HG03064 (cell line): ENCODE measurements at regions not wholly inside any gene's neighbourhood (a gene's known extent, or its start where the extent isn't known, plus 50 kb on each side); places are given as distances from the start of the nearest gene placed in this dataset.
"Not testable (repeated sequence)": the region's sequence is repeated elsewhere in the genome, so short reads cannot be mapped to it uniquely, and the experiment has no call there.

Source experiments
- ATAC-seq: cut with Tn5 transposase; IDR thresholded peaks from one replicate; pipeline ENCODE4 v1.9.1; 2021; ENCODE audit warnings: low read depth; ENCODE audit not compliant: unreplicated experiment

DNA sequence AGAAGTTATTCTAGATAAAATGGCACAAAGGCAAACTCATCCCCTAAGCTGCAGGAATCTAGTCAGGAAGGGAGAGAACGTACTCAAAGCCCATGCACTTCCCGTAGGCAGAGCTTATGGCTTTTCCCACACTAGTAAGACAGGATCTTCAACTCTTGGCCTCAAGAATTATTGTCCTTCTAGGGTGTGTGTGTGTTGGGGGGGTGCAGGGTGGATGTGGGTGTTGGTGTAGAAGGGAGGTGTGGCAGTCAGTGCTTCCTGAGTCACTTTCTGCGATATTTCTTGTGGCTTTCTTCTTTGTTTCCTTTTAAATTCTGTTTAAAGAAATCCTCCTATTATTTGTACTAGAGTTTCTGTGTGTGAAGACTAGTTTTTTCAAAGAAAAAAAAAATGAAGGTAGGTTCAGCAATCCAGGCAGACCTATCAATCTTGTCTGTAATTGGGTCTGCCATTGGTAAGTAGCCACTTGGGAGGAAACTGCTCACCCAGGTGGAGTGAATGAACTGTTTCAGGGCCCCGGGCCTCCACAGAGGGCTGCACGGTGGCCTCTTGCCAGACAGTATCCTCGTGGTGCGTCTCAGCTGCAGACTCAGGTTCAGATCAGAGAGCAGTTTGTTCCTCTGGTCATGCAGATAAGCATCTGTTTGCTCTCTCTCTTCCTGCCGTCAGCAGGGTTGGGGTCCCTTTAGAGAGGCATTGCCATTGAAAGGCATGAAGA lies 131.9 kb downstream of the NPR3 start:
- no peak for ATAC-seq

DNA sequence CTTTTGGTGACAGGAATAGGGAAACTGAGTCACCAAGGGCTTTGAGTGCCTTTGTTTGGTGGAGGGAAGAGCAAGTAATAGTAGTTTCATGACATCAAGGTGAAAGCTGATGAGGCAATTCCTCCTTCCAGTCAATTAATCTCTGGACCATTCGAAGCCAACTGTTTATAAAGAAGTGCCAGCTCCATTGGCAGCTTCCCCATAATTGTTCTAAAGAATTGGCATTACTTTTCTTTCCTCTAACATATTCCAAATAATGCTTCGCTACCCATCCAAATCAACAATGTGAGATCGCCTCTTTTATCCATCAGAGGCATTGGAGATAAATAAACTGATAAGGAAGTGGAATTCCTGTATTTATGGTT lies 132.4 kb downstream of the NPR3 start:
- no peak for ATAC-seq

DNA sequence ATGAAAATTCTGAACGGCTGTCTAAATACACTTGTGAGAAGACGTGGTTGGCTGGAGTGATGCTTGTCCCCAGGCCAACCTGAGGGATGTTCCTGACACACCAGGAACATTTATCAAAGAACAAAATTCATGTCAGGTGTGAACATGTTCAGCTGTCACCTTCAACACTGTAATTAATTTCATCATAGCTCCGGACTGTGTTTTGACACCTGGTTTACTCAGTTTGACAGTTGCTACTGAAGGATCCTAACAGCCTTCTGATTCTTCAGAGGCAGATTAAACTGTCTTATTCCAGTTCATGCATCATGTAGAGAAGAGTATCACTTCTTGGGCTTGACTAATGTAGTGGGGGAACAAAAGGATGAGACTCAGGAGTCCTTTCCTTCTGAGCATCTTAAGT lies 134.1 kb downstream of the NPR3 start:
- ATAC-seq: no peak

DNA sequence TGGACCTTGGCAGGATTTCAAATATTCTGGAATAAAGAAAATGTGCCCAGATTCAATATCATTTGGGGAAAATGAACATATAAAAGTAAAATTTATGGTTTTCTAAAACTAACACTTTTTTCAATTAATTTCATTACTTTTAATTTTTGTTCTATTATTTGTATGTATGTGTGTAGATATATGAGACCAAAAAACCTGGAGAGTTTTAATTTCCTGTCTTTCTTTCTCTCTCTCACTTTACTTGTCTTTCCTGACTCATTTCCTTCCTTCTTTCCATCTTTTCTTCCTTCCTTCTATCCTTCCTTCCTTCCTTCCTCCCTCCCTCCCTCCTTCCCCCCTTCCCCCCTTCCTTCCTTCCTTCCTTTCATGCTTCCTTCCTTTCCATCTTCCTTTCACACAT lies 137.0 kb downstream of the NPR3 start:
- no peak for ATAC-seq

DNA sequence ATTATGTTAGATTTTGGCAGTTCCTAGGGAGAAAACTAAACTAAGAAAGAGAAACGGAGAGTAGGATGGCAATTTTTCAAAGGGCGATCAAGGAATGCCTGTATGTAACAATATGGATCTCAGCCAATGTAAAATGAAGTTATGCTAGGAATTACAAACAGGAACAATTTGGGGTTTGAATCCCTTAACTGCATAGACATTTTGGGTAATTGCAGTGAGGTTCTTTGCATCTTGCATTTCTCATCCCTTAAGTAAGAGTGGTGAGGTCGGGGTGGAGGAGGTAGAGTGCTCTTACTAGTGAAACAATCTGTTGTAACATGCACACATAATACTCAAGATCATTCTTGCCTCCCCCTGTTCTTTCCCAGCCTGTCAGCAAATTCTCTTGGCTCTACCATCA lies 137.6 kb downstream of the NPR3 start:
- ATAC-seq: no peak

DNA sequence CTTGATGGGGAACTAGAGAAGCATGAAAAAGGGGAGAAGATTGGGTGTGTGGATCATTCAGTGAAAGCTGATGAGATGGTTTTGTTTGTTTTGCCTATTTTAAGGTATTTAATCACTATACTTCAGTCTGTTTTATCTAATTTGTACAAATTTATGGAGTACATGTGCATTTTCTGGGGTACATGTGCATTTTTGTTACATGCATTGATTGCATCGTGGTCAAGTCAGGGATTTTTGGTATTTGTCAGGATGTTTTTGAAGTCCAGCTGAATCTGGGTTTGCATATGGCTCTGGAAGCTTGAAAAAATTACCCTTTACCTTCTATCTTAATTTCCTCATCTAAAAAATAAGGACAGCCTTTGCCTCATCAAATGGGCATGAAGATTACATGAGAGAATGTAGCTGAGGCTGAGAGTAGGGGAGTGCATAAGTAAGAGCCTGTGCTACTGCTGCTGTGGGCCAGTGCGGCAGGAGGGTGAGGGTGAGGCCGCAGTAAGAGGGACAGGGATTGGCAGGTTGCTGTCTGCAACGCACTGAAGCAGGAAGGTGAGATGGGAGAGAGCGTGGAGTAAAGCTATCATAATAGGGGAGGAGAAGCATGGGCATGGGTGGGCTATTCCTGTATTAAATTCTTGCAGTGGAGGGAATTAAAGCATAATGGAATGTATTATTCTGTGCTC lies 139.8 kb downstream of the NPR3 start:
- no peak for ATAC-seq

DNA sequence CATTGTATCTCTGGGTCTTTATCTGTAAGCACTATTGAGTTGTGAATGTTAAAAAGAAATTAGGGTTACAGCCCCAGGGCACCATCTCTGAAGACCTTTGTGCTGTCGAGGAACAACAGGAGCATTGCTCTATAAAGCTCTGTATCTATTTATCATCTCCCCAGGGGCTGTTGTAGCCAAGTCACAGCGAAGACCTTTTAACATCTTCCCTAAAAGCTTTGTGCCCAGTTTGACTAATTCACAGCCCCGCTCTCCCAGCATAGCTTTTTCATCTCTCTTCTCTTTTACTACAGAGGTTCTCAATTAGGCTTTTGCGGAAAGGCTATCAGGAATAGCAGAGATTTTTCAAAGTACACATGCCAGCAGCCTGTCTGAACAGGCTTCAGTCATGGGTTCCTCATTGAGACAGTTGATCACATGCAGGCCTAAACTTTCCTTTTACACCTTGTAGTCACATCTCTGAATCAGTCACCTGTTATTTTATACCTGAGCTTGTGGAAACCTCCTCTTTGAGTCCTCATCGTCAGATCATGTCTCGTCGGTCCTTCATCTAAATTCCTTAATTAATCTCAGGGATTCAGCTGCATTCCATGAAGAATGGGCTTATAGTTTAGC lies 140.5 kb downstream of the NPR3 start:
- no peak for ATAC-seq

DNA sequence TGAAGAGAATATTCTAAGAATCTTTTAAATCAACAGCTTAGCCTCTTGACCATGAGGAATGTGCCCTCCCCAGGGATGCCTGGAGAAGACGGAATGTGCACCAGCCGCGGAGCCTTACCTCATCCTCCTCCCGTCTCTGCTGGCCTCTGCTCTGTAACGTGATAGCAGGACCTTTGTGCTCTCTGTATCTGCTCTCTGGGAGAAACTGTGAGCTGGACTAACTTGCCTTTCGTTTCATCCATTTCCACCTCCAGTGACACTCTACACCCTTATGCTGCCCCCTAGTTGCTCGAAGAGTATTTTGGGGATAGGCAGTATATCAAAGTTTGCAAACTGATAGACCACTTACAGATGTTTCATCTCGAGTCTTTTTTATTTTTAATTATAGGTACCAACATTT lies 141.4 kb downstream of the NPR3 start:
- no peak for ATAC-seq

DNA sequence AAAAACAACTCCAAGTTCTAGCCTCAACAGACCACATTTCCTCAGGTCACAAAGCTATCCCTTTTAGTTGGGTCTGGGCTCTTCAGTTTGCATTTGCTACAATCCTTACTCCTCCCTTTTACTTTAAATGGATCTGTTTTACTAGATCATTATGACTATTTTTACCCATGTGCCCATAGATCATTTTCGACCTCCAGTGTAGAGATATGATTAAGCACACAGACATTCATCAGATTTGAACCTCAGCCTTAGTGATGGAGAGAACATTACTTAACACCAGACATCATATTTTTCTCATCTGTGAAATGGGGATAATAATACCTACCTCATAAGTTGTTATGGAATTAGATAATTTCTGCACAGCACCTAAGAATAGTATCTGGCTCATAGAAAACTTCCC lies 141.9 kb downstream of the NPR3 start:
- no peak for ATAC-seq

DNA sequence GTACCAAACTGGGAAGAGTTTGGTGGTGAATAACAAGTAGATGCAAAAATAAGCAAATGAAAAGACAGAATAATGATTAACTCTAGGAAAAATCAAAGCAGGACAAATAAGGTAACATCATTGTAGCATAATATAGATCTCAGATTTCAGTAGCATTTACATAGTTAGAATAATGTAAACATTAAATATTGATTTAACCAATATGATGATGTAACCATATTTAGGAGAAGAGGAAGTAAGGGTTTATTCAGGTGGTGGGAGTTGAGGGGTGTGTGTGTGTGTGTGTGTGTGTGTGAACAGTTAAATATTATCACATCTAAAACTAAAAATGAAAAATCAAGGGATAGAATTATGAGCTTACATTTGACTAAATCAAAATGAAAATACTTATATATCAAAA lies 143.4 kb downstream of the NPR3 start:
- no peak for ATAC-seq

DNA sequence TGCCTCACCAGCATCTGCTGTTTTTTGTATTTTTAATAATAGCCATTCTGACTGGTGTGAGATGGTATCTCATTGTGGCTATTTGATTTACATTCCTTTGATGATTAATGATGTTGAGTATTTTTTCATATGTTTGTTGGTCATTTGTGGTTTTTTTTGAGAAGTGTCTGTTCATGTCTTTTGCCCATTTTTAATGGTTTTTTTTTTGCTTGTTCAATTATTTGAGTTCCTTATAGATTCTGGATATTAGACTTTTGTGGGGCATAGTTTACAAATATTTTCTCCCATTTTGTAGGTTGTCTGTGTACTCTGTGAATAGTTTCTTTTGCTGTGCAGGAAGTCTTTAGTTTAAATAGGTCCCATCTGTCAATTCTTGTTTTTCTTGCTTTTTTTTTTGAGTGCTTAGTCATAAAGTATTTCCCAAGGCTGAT lies 148.1 kb downstream of the NPR3 start:
- no peak for ATAC-seq

DNA sequence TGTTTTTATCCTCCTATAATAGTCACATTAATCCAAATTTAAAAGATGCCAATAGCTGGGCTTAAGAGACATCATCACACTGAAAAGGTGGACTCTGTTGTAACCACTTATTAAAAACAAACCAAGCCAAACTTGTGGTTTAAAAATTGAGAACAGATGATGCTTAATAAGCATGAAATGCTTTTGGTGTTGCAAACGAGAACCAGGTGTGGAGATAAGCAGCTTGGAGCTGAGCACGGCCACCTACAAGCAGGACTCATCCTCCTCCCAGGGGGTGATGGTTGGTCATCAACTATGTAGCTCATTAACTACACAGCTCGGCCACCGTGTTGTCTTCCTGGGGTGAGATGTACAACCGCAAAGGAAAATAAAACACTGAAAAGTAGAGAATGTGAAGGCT lies 154.4 kb downstream of the NPR3 start:
- ATAC-seq: no peak

DNA sequence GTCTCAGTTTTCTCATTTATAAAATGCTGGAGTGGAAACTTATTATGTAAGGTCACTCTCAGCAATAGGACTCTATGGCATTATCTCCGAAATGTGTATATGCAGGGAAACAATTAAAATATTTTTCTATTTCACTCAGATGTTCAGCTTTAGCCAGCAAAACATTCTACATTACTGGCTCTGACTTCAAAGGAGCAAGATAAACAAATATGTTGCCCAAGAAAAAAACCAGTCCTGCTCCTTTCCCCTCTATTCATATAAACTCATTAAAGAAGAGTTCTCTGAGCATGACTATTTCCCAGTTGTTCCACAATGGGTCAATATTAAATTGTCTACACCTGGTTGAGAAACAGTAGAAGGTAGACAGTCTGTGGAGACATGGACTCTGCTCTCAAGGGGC lies 155.0 kb downstream of the NPR3 start:
- no peak for ATAC-seq

DNA sequence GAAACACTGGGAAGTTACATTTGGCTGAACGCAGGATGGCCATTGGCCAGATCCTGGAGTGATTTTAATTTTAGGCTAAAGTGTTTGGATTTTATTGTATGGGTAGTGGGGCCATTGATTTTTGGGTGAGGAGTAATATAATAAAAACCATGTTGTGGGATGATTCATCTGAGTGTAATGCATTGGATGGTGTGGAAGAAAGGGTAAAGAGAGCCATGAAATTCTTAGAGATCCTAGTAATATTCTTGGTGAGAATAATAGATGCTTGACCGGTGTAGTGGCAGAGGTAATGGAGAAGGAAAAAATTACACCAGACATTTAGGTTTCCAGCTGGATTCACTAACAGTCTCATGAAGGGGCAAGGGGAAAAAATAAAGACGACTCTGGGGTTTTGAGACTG lies 158.1 kb downstream of the NPR3 start:
- ATAC-seq: no peak

DNA sequence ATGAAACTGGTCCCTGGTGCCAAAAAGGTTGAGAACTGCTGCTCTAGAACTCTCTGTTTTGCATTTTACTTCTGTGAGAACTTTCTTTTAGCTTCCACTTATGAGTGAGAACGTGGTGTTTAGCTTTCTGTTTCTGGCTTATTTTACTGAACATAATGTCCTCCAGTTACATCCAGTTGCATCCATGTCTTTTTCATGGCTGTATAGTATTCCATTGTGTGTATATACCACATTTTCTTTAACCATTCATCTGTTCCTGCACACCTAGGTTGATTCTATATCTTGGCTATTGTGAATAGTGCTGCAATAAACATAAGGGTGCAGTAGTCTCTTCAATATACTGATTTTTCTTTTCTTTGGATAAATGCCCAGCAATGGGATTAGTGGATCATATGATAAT lies 165.7 kb downstream of the NPR3 start:
- ATAC-seq: no peak

DNA sequence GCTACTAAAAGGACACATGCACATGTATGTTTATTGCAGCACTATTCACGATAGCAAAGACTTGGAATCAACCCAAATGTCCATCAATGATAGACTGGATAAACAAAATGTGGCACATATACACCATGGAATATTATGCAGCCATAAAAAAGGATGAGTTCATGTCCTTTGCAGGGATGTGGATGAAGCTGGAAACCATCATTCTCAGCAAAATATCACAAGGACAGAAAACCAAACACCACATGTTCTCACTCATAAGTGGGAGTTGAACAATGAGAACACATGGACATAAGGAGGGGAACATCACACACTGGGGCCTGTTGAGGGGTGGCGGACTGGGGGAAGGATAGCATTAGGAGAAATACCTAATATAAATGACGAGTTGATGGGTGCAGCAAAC lies 168.2 kb downstream of the NPR3 start:
- not testable (repeated sequence) for ATAC-seq

DNA sequence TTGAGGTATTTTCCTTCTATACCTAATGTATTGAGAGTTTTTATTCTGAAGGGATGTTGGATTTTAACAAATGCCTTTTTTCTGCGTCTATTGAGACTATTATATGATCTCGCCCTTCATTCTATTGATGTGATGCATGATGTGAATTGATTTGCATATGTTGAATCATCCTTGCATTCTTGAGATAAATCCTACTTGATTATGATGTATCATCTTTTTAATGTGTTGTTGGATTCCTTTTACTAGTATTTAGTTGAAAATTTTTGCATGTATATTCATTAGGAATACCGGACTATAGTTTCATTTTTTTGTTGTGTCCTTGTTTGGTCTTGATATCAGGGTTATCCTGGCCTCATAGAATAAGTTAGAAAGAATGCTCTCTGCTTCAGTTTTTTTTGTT lies 169.7 kb downstream of the NPR3 start:
- no peak for ATAC-seq

DNA sequence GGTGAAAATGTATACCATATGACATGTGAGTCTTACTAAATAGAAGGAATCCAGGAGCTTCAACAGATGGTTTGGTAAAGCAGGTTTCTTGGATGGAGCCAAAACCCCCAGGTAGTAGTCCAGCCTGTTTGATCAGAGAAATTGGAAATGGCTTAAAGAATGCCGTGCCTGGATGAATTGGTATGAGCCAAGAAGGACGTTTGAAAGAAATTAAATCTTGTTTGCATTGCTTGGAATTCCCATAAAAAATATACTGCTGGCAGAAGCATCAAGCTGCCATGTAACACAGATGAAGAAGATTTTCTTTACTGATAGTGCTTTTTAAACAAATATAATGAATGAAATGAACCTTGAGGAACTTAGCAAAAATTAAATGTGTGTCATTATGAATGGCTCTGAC lies 176.3 kb downstream of the NPR3 start:
- ATAC-seq: no peak

DNA sequence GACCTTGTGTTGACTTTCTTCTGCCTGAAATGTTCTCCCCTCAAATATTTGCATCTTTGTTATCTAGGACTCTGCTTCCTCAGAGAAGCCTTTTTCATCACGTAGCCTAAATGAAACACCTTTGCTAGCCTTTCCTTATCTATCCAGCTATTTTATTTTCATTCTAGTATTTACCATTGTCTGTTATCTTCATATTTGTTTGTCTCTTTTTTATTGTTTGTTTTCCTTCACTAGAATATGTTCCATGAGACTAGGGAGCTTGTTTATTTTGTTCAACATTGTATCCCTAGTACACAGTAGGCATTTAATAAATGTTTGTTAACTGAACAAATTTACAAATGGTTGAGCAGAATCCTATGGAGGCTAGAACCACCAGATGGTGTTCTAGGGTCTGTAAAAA lies 178.0 kb downstream of the NPR3 start:
- ATAC-seq: no peak

DNA sequence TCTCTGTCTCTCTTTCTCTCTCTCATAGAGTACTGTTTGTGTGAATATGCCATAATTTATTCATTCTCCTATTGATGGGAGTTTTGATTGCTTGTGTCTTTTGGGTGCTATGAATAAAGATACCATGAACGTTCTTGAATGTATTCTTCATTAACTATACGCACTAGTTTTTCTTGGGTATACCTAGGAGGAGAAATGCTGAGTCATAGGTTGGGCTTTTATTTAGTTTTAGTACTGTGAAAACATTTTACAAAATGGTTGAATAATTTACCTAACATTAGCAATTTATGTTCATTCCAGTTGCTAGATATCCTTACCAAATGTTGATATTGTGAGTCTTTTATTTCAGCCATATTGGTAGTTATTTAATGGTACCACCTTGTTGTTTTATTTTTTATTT lies 192.5 kb downstream of the NPR3 start:
- ATAC-seq: no peak

DNA sequence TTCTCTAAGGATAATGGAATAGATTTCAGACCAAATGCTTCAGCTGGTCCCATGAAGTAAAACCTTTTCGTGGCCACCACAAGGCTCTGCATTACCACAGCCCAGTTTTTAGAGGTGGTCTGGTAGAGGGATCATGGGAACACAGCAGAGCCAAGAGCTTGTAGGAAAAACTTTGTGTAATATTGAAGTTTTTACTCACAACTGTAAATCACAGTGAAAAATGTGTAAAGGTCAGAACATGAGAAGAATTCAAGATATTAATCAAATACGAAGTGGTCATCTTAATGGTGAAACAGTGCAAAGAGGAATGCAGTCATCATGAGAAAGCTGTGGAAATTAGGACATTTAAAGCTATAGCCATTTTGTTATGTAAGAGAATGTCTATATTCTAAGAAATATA lies 197.5 kb downstream of the NPR3 start:
- ATAC-seq: no peak

DNA sequence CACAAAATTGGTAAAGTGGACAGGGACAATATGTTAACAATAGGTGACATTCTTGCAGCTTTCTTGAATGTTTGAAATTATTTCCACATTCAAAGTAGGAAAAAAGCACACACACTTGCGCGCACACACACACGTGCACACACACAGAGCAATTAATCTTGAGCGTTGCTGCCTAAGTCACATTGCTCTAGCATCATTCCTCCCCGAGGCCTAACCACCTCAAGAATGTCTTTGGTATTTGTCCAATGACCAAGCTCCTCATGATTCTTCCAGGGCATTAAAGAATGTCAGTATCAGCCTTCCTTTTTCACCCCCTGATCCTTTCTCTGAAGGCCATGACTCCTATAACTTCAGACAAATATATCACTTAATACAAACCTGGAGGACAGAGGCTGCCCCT lies 198.1 kb downstream of the NPR3 start:
- ATAC-seq: no peak
